Choroid plexus epithelial cell (primary cell): ENCODE measurements at regions not wholly inside any gene's neighbourhood (a gene's known extent, or its start where the extent isn't known, plus 50 kb on each side); places are given as distances from the start of the nearest gene placed in this dataset.

Experiments
- DNase-seq: peaks from one replicate; pipeline ENCODE4 v3.0.0-alpha.2; 2010; ENCODE audit warnings: low read depth
- H3K4me3 ChIP-seq: 2 replicates; pipeline ENCODE4 v1.5.1; 2011; ENCODE audit warnings: low read depth, mild to moderate bottlenecking, control low read depth, low read length, moderate library complexity
- TF ChIP-seq, protein P1 (sequence below): conservative IDR thresholded peaks from 2 replicates; pipeline ENCODE4 v1.5.1; 2011; ENCODE audit warnings: low read depth, mild to moderate bottlenecking, control low read depth, inconsistent platforms, low read length, moderate library complexity

DNA sequence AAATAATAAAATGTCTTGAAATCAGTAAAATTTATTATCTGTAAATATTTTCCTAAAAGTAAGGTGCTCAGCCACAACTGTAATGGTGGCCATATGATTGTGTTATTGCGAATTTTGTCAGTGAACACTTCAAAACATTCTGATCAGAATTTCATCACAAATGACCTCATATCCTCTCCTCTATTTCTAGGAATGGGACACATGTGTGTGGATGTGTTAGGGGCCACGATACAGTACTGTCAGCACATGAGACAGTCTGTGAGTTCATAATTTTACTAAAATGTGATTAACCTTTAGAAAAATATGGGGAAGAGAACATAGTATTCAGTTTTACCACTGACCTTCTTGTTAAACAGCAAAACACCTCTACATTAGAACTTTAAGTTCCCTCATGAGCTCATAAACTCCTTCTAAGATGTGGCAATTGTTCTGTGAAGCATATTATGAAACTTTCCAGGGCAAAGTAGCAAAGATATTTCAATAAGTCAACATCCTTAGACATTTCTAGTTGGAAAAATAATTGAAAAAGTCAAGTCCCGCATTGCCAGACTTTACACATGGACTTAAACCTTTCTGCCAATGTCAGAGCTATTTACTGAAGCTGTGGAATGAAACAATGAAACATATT lies 158.2 kb upstream of the ABI3BP start:
- DNase-seq = peak; percentile 76
- H3K4me3 ChIP-seq = no peak overlapping the region
- TF ChIP-seq, protein P1, sequence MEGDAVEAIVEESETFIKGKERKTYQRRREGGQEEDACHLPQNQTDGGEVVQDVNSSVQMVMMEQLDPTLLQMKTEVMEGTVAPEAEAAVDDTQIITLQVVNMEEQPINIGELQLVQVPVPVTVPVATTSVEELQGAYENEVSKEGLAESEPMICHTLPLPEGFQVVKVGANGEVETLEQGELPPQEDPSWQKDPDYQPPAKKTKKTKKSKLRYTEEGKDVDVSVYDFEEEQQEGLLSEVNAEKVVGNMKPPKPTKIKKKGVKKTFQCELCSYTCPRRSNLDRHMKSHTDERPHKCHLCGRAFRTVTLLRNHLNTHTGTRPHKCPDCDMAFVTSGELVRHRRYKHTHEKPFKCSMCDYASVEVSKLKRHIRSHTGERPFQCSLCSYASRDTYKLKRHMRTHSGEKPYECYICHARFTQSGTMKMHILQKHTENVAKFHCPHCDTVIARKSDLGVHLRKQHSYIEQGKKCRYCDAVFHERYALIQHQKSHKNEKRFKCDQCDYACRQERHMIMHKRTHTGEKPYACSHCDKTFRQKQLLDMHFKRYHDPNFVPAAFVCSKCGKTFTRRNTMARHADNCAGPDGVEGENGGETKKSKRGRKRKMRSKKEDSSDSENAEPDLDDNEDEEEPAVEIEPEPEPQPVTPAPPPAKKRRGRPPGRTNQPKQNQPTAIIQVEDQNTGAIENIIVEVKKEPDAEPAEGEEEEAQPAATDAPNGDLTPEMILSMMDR = no peak

DNA sequence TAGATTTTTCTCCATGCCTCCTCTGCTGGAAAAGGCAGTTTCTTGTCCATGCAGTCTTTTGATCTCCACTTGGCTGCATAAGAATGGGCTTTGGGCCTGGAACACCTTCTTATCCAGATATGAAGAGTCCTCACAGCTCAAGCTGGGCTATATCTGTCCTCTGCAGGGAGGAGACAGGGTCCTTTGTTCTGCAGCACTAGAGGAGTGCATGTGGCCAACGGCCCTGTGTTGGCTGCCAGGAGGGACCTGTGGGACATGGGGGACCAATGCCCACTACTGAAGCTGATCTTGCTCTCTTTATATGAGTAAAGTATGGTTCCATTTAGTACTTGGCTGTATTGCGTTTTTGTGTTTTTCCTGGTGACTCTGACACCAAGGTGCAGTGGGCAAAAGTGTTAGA lies 157.3 kb upstream of the ABI3BP start:
- DNase-seq = no peak
- no peak overlapping the region for H3K4me3 ChIP-seq
- TF ChIP-seq, protein P1 = no peak

DNA sequence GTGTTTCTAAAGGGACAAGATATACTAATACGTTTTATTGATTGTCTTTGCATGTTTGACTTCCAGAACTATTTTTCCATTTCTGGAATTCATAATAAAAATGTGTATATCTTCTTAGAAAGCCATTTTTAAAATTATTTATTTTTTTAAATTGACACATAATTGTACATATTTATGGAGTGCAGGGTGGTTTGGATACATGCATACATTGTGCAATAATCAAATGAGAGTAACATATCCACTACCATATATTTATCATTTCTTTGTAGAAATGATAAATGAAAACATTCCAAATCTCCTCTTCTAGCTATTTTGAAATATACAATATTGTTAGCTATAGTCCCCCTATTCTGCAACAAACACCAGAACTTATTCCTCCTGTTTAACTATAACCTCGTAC lies 156.5 kb upstream of the ABI3BP start:
- H3K4me3 ChIP-seq = no peak overlapping the region
- no peak for DNase-seq
- TF ChIP-seq, protein P1 = no peak

DNA sequence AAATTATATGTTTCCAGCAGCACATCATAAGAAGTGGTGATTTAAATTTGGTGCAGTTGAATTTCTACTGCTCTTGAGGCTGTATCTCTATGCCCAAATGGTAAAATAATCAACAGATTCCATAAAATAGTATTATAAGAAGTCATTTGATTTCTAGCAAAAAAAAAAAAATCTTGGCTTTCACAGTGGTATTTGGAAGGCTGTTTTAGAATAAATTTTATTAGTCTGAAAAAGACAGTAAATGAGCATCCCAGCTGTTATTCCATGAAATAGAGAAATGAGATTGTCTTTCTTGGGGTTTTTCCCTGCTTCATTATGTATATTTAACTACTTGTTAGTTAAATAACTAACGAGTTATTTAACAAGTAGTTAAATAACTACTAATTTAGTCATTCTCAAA lies 156.0 kb upstream of the ABI3BP start:
- TF ChIP-seq, protein P1 = no peak
- no peak overlapping the region for H3K4me3 ChIP-seq
- no peak for DNase-seq

DNA sequence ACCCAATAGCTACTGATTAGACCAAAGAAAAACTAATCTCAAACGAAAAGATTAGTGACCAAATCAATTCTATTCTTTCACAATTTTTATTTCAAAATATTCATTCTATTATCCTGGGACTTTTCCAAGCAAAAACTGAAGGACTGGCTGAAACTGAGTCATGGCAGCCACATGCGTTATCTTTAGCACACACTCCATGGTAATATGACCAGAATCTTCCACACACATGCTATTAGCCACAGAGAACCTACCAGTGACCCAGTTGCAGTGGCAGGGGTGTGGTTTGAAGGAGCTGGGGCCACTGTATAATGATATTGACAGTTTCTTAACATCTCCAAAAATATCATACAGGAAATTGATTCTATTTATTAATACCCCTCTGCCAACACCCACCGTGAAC lies 154.8 kb upstream of the ABI3BP start:
- DNase-seq = no peak
- TF ChIP-seq, protein P1 = no peak

DNA sequence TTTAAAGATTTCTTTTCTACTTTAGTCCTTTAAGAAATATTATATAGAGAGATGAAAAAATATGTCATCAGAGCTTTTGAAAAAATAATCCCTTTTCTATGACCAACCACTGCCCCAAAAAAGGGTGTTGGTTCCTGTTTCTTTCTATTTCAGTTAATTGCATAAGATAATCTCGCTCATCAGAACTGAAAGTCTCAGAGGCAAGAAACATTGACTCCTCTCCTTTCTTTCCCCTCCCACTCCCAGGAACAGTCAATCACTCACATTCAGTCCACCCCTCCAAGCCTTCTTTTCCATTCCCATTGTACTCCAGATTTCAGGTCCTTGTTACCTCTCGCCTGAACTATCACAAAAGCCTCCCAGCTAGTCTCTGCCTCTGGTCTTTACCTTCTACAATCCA lies 153.7 kb upstream of the ABI3BP start:
- DNase-seq = peak; percentile 45
- TF ChIP-seq, protein P1 = no peak
- H3K4me3 ChIP-seq = no peak overlapping the region

More for the DNA sequence above, 154.8 kb upstream of the ABI3BP start:
- no peak overlapping the region for H3K4me3 ChIP-seq

DNA sequence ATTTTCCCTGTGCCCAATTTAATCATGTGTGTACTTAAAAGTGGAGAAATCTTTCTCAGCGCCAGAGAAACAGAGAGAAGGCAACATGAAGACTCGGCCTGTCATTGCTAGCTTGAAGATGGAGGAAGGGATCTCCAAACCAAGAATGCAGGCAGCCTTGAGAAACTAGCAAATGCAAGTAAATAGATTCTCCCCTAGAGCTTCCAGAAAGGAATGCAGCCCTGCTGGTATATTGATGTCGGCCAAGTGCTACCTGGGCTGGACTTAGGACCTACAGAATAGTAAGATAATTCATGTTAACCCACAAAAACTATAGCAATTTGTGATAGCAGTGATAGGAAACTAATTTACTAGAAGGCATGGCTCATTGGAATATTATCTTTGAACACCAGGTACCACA lies 150.9 kb upstream of the ABI3BP start:
- no peak for DNase-seq
- TF ChIP-seq, protein P1 = no peak
- H3K4me3 ChIP-seq = no peak overlapping the region
